Ishikawa (cell line): ENCODE measurements at regions not wholly inside any gene's neighbourhood (a gene's known extent, or its start where the extent isn't known, plus 50 kb on each side); places are given as distances from the start of the nearest gene placed in this dataset.

Experiments
- CEBPB ChIP-seq: IDR thresholded peaks from 2 replicates; pipeline ENCODE4 v1.6.1; 2012
- CREB1 ChIP-seq: IDR thresholded peaks from 2 replicates; pipeline ENCODE4 v1.6.1; 2012; ENCODE audit warnings: low read depth
- EGR1 ChIP-seq: IDR thresholded peaks from 2 replicates; pipeline ENCODE4 v1.6.1; 2012
- EP300 ChIP-seq: IDR thresholded peaks from 2 replicates; pipeline ENCODE4 v1.6.1; 2012; ENCODE audit warnings: borderline replicate concordance
- FOXM1 ChIP-seq: IDR thresholded peaks from 2 replicates; pipeline ENCODE4 v1.6.1; 2012; ENCODE audit warnings: low read depth, borderline replicate concordance
- MAX ChIP-seq: IDR thresholded peaks from 2 replicates; pipeline ENCODE4 v1.6.1; 2012
- NFIC ChIP-seq: IDR thresholded peaks from 2 replicates; pipeline ENCODE4 v1.6.1; 2012
- RAD21 ChIP-seq: IDR thresholded peaks from 2 replicates; pipeline ENCODE4 v1.6.1; 2012; ENCODE audit warnings: low read depth
- REST ChIP-seq: IDR thresholded peaks from 2 replicates; pipeline ENCODE4 v1.6.1; 2012; ENCODE audit warnings: low read depth, mild to moderate bottlenecking
- TAF1 ChIP-seq: IDR thresholded peaks from 2 replicates; pipeline ENCODE4 v1.6.1; 2012; ENCODE audit warnings: low read depth, mild to moderate bottlenecking
- TCF12 ChIP-seq: IDR thresholded peaks from 2 replicates; pipeline ENCODE4 v1.6.1; 2012; ENCODE audit warnings: low read depth
- TEAD4 ChIP-seq: IDR thresholded peaks from 2 replicates; pipeline ENCODE4 v1.6.1; 2012
- USF1 ChIP-seq: IDR thresholded peaks from 2 replicates; pipeline ENCODE4 v1.6.1; 2012
- YY1 ChIP-seq: IDR thresholded peaks from 2 replicates; pipeline ENCODE4 v1.6.1; 2012; ENCODE audit warnings: low read depth
- ZBTB7A ChIP-seq: IDR thresholded peaks from 2 replicates; pipeline ENCODE4 v1.6.1; 2012; ENCODE audit warnings: low read depth

- TF ChIP-seq NFIC: no peak
- TF ChIP-seq RAD21: no peak
- TF ChIP-seq EP300: no peak
- no peak for TF ChIP-seq ZBTB7A
- TF ChIP-seq CEBPB: no peak
- TF ChIP-seq YY1: no peak
- no peak for TF ChIP-seq TCF12
- no peak for TF ChIP-seq TAF1
- no peak for TF ChIP-seq REST
- no peak for TF ChIP-seq MAX
- no peak for TF ChIP-seq FOXM1
Observed at GRCh38 chr2:226011716-226012450, 612.4 kb downstream of the NYAP2 start.

GRCh38 chr2:226002438-226002837 lies 602.9 kb downstream of the NYAP2 start:
- no peak for TF ChIP-seq MAX
- TF ChIP-seq ZBTB7A: no peak

GRCh38 chr2:226001716-226002115 lies 602.2 kb downstream of the NYAP2 start:
- TF ChIP-seq CREB1: no peak
- TF ChIP-seq NFIC: no peak
- no peak for TF ChIP-seq TAF1
- no peak for TF ChIP-seq TEAD4
- no peak for TF ChIP-seq CEBPB
- TF ChIP-seq ZBTB7A: no peak
- no peak for TF ChIP-seq EP300
- TF ChIP-seq USF1: no peak
- no peak for TF ChIP-seq FOXM1
- TF ChIP-seq YY1: no peak
- no peak for TF ChIP-seq EGR1
- TF ChIP-seq REST: no peak
- TF ChIP-seq RAD21: no peak
- no peak for TF ChIP-seq TCF12

GRCh38 chr2:225999692-226000091 lies 600.2 kb downstream of the NYAP2 start:
- TF ChIP-seq EGR1 (no peak), EP300 (no peak), FOXM1 (no peak), TCF12 (no peak), YY1 (no peak), USF1 (no peak), TEAD4 (no peak), MAX (no peak), RAD21 (no peak), NFIC (no peak), CREB1 (no peak), CEBPB (no peak), REST (no peak), TAF1 (no peak), ZBTB7A (no peak)
